ENCODE measurements at regions not wholly inside any gene's neighbourhood (a gene's known extent, or its start where the extent isn't known, plus 50 kb on each side); places are given as distances from the start of the nearest gene placed in this dataset.

GRCh38 chr5:58135571-58136335 lies 324.1 kb downstream of the PLK2 start:
- no peak for TF ChIP-seq CTCF (IDR thresholded peaks at IDR 0.05; ENCODE audit: borderline replicate concordance)
- Histone ChIP-seq H3K4me3 (no peak overlapping the region), H3K27me3 (ENCODE audit: low read depth) (no peaks in the 10 kb centered on the region), H3K27ac (replicated peaks) (no peak overlapping the region), H3K4me1 (peaks cover 14% of the 10 kb centered on the region), H3K36me3 (no peaks in the 10 kb centered on the region), H3K9me3 (replicated peaks) (no peaks in the 10 kb centered on the region)
- intact Hi-C loops (cut with micrococcal nuclease) = no loop called here
- no peak for DNase-seq

- Histone ChIP-seq H3K27me3 (ENCODE audit: low read depth) (no peaks in the 10 kb centered on the region), H3K9me3 (replicated peaks) (no peaks in the 10 kb centered on the region), H3K36me3 (no peaks in the 10 kb centered on the region), H3K4me3 (no peak overlapping the region), H3K27ac (replicated peaks) (no peak overlapping the region), H3K4me1 (peaks cover 14% of the 10 kb centered on the region)
- no peak for DNase-seq
- no peak for TF ChIP-seq CTCF (IDR thresholded peaks at IDR 0.05; ENCODE audit: borderline replicate concordance)
- intact Hi-C loops (cut with micrococcal nuclease) = no loop called here
Observed at GRCh38 chr5:58133631-58134296, 326.1 kb downstream of the PLK2 start.

- TF ChIP-seq CTCF (IDR thresholded peaks at IDR 0.05; ENCODE audit: borderline replicate concordance) = no peak
- intact Hi-C loops (cut with micrococcal nuclease) = no loop called here
- no peak for DNase-seq
Observed at GRCh38 chr5:58133216-58133615, 326.7 kb downstream of the PLK2 start.

DNA sequence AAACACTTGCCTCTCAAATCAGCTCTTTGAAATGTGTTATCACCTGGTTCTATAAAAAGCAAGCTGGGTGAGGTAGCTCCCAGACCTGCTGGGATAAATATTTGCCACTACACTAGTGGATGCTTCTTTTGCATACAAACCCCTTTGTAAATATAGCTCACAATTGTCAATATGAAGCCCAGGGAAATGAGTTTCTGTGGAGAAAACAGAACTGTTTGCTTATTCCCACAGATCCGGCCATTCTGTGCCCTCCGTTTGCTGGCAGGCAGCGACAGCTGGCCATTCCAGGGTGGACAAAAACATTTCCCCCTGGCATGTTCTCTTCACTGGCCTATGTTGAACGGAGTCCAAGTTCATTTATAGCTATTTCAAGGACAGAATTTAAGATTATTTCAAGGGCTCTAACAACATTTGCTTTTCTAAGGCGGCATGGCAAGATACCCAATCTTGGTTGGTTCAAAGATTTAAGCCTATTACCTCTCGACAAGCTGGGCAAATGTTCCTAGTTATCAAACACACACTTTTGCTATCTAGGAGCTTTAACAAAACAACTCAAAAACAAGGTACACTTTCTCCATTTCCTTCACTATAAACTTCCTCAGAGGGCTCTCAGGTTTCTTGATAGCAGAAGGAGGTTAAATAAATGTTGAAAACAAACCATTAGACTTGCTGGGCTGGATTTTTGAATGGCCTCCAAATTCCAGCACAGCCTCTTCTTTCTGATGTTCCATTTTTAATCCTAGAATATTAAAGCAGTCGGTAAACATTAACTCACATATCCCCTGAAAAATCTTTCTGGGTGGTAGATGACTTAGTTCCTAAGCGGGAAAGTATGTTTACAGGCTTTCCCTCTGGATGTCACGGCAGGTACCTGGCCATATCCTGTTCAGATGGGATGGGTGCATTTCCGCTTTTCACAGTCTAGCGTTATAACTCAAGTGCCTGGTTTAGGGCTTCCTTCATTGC lies 332.3 kb downstream of the PLK2 start:
- intact Hi-C loops (cut with micrococcal nuclease) = no loop called here
- Histone ChIP-seq H3K4me3 (peak overlapping the region; percentile 3), H3K36me3 (no peaks in the 10 kb centered on the region), H3K9me3 (replicated peaks) (no peaks in the 10 kb centered on the region), H3K4me1 (peaks cover 30% of the 10 kb centered on the region), H3K27ac (replicated peaks) (peak overlapping the region; percentile 71), H3K27me3 (ENCODE audit: low read depth) (no peaks in the 10 kb centered on the region)
- no peak for DNase-seq
- no peak for TF ChIP-seq CTCF (IDR thresholded peaks at IDR 0.05; ENCODE audit: borderline replicate concordance)

More at GRCh38 chr5:58133216-58133615, 326.7 kb downstream of the PLK2 start:
- H3K9me3 ChIP-seq (replicated peaks) = no peaks in the 10 kb centered on the region
- H3K36me3 ChIP-seq = no peaks in the 10 kb centered on the region
- H3K4me3 ChIP-seq = no peak overlapping the region
- no peak overlapping the region for H3K27ac ChIP-seq (replicated peaks)
- H3K4me1 ChIP-seq = peaks cover 14% of the 10 kb centered on the region
- no peaks in the 10 kb centered on the region for H3K27me3 ChIP-seq (ENCODE audit: low read depth)

DNA sequence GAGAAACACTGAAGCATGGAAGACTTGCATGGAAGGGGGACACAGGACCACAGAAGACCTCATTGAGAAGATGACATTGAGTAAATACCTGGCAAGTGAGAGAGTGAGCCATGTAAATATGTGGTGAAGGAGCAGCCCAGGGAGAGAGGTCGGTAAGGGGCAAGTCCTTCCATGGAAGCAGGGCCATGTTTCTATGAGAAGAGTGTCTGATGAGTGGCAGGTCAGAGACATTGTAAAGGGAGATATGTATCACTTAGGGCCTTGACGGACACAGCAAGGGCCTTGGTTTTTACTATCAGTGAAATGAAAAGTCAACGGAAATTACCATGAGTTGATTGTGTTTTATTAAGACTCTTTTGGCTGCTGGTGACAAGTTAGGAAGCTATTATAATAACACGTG lies 336.4 kb downstream of the PLK2 start:
- no peak for TF ChIP-seq CTCF (IDR thresholded peaks at IDR 0.05; ENCODE audit: borderline replicate concordance)
- Histone ChIP-seq H3K27ac (replicated peaks) (no peak overlapping the region), H3K36me3 (no peaks in the 10 kb centered on the region), H3K9me3 (replicated peaks) (no peaks in the 10 kb centered on the region), H3K27me3 (ENCODE audit: low read depth) (no peaks in the 10 kb centered on the region), H3K4me1 (peaks cover 30% of the 10 kb centered on the region), H3K4me3 (no peak overlapping the region)
- no peak for DNase-seq
- intact Hi-C loops (cut with micrococcal nuclease) = no loop called here
